ENCODE measurements at regions not wholly inside any gene's neighbourhood (a gene's known extent, or its start where the extent isn't known, plus 50 kb on each side); places are given as distances from the start of the nearest gene placed in this dataset.

DNA sequence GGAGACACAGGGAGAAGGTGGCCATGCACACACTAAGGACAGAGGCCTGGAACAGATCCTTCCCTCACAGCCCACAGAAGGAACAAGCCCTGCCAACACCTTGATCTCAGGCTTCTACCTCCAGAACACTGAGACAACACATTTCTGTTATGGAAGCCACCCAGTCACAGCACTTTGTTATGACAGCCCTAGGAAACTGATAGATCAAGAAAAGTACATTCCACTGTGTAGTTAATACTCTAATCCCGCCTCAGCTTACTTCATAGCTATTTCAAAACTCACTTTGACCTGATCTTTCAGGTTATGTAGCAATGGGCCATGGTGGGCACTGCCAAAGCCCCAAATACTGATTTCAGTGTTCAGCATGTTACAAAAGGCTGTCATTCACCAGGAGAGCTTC lies 66.8 kb downstream of the CD24 start:
- no peak overlapping the region for H3K4me3 ChIP-seq (ENCODE audit: low read length)
- TF ChIP-seq, protein P1, sequence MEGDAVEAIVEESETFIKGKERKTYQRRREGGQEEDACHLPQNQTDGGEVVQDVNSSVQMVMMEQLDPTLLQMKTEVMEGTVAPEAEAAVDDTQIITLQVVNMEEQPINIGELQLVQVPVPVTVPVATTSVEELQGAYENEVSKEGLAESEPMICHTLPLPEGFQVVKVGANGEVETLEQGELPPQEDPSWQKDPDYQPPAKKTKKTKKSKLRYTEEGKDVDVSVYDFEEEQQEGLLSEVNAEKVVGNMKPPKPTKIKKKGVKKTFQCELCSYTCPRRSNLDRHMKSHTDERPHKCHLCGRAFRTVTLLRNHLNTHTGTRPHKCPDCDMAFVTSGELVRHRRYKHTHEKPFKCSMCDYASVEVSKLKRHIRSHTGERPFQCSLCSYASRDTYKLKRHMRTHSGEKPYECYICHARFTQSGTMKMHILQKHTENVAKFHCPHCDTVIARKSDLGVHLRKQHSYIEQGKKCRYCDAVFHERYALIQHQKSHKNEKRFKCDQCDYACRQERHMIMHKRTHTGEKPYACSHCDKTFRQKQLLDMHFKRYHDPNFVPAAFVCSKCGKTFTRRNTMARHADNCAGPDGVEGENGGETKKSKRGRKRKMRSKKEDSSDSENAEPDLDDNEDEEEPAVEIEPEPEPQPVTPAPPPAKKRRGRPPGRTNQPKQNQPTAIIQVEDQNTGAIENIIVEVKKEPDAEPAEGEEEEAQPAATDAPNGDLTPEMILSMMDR (IDR thresholded peaks at IDR 0.05; ENCODE audit: poor library complexity, severe bottlenecking), result no peak
- TF ChIP-seq RAD21 (conservative IDR thresholded peaks at IDR 0.05) (no peak), EP300 (conservative IDR thresholded peaks at IDR 0.05; ENCODE audit: poor library complexity, severe bottlenecking) (no peak), SMC3 (conservative IDR thresholded peaks at IDR 0.05; ENCODE audit: poor library complexity) (no peak), EZH2 (IDR thresholded peaks at IDR 0.05; ENCODE audit: borderline replicate concordance, insufficient read depth, low read length, poor library complexity, severe bottlenecking) (no peak), TAF1 (IDR thresholded peaks at IDR 0.05; ENCODE audit: low read depth) (no peak), MXI1 (conservative IDR thresholded peaks at IDR 0.05; ENCODE audit: poor library complexity, severe bottlenecking) (no peak), POLR2AphosphoS5 (IDR thresholded peaks at IDR 0.05) (no peak)
- TF ChIP-seq, protein P2, sequence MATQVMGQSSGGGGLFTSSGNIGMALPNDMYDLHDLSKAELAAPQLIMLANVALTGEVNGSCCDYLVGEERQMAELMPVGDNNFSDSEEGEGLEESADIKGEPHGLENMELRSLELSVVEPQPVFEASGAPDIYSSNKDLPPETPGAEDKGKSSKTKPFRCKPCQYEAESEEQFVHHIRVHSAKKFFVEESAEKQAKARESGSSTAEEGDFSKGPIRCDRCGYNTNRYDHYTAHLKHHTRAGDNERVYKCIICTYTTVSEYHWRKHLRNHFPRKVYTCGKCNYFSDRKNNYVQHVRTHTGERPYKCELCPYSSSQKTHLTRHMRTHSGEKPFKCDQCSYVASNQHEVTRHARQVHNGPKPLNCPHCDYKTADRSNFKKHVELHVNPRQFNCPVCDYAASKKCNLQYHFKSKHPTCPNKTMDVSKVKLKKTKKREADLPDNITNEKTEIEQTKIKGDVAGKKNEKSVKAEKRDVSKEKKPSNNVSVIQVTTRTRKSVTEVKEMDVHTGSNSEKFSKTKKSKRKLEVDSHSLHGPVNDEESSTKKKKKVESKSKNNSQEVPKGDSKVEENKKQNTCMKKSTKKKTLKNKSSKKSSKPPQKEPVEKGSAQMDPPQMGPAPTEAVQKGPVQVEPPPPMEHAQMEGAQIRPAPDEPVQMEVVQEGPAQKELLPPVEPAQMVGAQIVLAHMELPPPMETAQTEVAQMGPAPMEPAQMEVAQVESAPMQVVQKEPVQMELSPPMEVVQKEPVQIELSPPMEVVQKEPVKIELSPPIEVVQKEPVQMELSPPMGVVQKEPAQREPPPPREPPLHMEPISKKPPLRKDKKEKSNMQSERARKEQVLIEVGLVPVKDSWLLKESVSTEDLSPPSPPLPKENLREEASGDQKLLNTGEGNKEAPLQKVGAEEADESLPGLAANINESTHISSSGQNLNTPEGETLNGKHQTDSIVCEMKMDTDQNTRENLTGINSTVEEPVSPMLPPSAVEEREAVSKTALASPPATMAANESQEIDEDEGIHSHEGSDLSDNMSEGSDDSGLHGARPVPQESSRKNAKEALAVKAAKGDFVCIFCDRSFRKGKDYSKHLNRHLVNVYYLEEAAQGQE (IDR thresholded peaks at IDR 0.05; ENCODE audit: borderline replicate concordance), result no peak
- no peaks in the 10 kb centered on the region for H3K9me3 ChIP-seq (ENCODE audit: low read length)
- no peaks in the 10 kb centered on the region for H3K27me3 ChIP-seq (ENCODE audit: insufficient read depth, low read depth, low read length)
- no peaks in the 10 kb centered on the region for H4K20me1 ChIP-seq (ENCODE audit: insufficient read depth)
- no peak overlapping the region for H2AFZ ChIP-seq (ENCODE audit: low read depth, low read length)
- no peaks in the 10 kb centered on the region for H3K79me2 ChIP-seq (replicated peaks; ENCODE audit: insufficient read depth, low read length)
- H3K4me2 ChIP-seq (ENCODE audit: low read length), result no peak overlapping the region
- no peaks in the 10 kb centered on the region for H3F3A ChIP-seq (ENCODE audit: insufficient read depth, low read length, poor library complexity, severe bottlenecking)
- no peak overlapping the region for H3K27ac ChIP-seq (ENCODE audit: low read length)
- H3K36me3 ChIP-seq (ENCODE audit: insufficient read depth, low read length), result no peaks in the 10 kb centered on the region
- H3K9me2 ChIP-seq (ENCODE audit: insufficient read depth, low read length), result no peaks in the 10 kb centered on the region
- H3K9ac ChIP-seq (ENCODE audit: low read length), result no peak overlapping the region

DNA sequence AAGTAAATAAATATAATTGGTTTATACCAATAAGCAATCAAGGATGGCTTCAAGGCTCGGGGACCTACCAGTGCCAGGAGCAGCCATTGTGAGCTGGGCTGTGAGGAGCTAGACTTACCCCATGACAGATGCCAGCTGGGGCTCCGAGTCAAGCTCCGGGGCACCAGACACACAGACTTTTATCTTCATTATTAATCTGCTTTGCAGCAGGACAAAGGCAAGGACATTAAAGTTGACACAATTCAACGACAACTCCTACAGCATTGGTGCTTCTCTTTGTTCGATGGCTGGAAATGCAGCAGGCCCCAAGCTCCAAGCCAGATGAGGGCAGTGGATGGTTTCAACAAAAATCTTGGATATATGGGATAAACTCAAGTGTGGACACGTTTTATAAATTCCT lies 68.3 kb downstream of the CD24 start:
- H3K79me2 ChIP-seq (replicated peaks; ENCODE audit: insufficient read depth, low read length), result no peaks in the 10 kb centered on the region
- H3K36me3 ChIP-seq (ENCODE audit: insufficient read depth, low read length), result no peaks in the 10 kb centered on the region
- no peaks in the 10 kb centered on the region for H3K27me3 ChIP-seq (ENCODE audit: insufficient read depth, low read depth, low read length)
- H3K9me2 ChIP-seq (ENCODE audit: insufficient read depth, low read length), result no peaks in the 10 kb centered on the region
- no peak overlapping the region for H3K27ac ChIP-seq (ENCODE audit: low read length)
- TF ChIP-seq, protein P2 (IDR thresholded peaks at IDR 0.05; ENCODE audit: borderline replicate concordance), result no peak
- TF ChIP-seq EP300 (conservative IDR thresholded peaks at IDR 0.05; ENCODE audit: poor library complexity, severe bottlenecking) (no peak), SMC3 (conservative IDR thresholded peaks at IDR 0.05; ENCODE audit: poor library complexity) (no peak), RAD21 (conservative IDR thresholded peaks at IDR 0.05) (no peak), MXI1 (conservative IDR thresholded peaks at IDR 0.05; ENCODE audit: poor library complexity, severe bottlenecking) (no peak), EZH2 (IDR thresholded peaks at IDR 0.05; ENCODE audit: borderline replicate concordance, insufficient read depth, low read length, poor library complexity, severe bottlenecking) (no peak), TAF1 (IDR thresholded peaks at IDR 0.05; ENCODE audit: low read depth) (no peak), POLR2AphosphoS5 (IDR thresholded peaks at IDR 0.05) (no peak)
- TF ChIP-seq, protein P1 (IDR thresholded peaks at IDR 0.05; ENCODE audit: poor library complexity, severe bottlenecking), result no peak
- no peak overlapping the region for H3K4me2 ChIP-seq (ENCODE audit: low read length)
- peaks cover 6% of the 10 kb centered on the region for H3K9me3 ChIP-seq (ENCODE audit: low read length)
- H3F3A ChIP-seq (ENCODE audit: insufficient read depth, low read length, poor library complexity, severe bottlenecking), result no peaks in the 10 kb centered on the region
- H2AFZ ChIP-seq (ENCODE audit: low read depth, low read length), result no peak overlapping the region
- no peaks in the 10 kb centered on the region for H4K20me1 ChIP-seq (ENCODE audit: insufficient read depth)
- H3K9ac ChIP-seq (ENCODE audit: low read length), result no peak overlapping the region
- H3K4me3 ChIP-seq (ENCODE audit: low read length), result no peak overlapping the region

All from neural cell (in vitro differentiated cells).